ENCODE measurements at regions not wholly inside any gene's neighbourhood (a gene's known extent, or its start where the extent isn't known, plus 50 kb on each side); places are given as distances from the start of the nearest gene placed in this dataset.
"Not testable (repeated sequence)": the region's sequence is repeated elsewhere in the genome, so short reads cannot be mapped to it uniquely, and the experiment has no call there.

DNA sequence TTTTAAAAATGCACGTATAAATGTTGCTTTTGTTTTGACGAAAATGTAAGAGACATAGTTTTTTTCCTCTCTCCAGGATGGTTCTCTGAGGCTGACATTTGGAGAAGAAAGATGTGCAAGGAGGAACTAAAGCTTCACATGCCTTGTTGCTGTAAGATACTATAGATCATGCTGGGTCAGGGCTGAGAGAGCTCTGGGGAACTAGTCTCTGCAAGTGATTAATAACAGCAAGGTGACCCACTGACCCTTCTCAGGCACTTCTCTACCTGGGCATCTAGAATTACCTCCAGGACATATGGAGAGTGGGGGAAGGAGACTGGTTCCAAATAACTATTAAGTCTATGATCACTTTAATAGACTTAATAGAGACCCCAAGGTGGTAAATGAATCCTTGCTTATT is 246.0 kb downstream of the KBTBD8 start:
- DNase-seq (ENCODE audit: low read depth): no peak
- TF ChIP-seq, protein P1, sequence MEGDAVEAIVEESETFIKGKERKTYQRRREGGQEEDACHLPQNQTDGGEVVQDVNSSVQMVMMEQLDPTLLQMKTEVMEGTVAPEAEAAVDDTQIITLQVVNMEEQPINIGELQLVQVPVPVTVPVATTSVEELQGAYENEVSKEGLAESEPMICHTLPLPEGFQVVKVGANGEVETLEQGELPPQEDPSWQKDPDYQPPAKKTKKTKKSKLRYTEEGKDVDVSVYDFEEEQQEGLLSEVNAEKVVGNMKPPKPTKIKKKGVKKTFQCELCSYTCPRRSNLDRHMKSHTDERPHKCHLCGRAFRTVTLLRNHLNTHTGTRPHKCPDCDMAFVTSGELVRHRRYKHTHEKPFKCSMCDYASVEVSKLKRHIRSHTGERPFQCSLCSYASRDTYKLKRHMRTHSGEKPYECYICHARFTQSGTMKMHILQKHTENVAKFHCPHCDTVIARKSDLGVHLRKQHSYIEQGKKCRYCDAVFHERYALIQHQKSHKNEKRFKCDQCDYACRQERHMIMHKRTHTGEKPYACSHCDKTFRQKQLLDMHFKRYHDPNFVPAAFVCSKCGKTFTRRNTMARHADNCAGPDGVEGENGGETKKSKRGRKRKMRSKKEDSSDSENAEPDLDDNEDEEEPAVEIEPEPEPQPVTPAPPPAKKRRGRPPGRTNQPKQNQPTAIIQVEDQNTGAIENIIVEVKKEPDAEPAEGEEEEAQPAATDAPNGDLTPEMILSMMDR (IDR thresholded peaks at IDR 0.05; ENCODE audit: insufficient read depth, low read length, poor library complexity, severe bottlenecking): no peak
- H3K27me3 ChIP-seq (ENCODE audit: control insufficient read depth, insufficient read depth, low read length): no peaks in the 10 kb centered on the region
- no peaks in the 10 kb centered on the region for H3K36me3 ChIP-seq (ENCODE audit: control insufficient read depth, insufficient read depth, low read length)
- H3K4me3 ChIP-seq (ENCODE audit: low read depth, low read length): no peak overlapping the region

DNA sequence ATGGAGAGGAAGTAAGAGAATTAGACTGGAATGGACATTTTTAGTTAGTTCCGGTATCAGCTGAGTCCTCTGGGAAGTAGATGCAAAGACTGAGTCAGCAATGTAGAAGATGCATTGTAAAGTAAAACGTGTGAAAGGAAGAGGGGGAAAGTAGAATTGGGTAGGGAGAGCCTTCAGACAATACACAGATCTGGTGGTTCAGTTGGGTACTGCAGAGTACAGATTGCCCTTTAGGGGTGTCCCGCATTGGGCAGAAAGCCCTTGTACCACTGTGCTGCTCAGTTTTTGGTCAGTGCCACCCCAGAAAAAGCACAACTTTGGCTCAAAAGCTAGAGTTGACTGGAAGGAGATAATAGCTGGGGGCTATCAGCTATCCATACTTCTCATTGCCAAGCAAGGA is 247.4 kb downstream of the KBTBD8 start:
- Histone ChIP-seq H3K36me3 (ENCODE audit: control insufficient read depth, insufficient read depth, low read length) (no peaks in the 10 kb centered on the region), H3K27me3 (ENCODE audit: control insufficient read depth, insufficient read depth, low read length) (no peaks in the 10 kb centered on the region), H3K4me3 (ENCODE audit: low read depth, low read length) (no peak overlapping the region)
- no peak for DNase-seq (ENCODE audit: low read depth)
- TF ChIP-seq, protein P1 (IDR thresholded peaks at IDR 0.05; ENCODE audit: insufficient read depth, low read length, poor library complexity, severe bottlenecking): no peak

DNA sequence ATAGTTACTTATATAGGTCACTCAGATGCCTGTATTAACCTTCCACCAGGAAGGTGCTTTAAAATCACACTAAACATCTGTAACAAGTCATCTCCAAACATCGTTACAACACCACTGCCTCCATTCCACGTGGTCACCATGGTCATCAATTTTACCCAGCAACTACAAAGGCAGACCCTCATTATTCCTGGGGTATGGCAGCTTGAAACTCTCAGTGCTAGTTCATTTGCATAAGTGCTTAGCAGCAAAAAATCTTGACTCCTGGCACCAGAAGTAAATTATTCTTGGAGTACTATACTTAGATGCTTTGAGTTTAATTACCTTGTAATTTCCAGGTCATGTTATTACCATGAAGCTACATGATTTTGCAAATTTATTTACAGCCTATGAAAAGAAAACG is 250.6 kb downstream of the KBTBD8 start:
- DNase-seq (ENCODE audit: low read depth): no peak
- Histone ChIP-seq H3K27me3 (ENCODE audit: control insufficient read depth, insufficient read depth, low read length) (no peaks in the 10 kb centered on the region), H3K4me3 (ENCODE audit: low read depth, low read length) (no peak overlapping the region), H3K36me3 (ENCODE audit: control insufficient read depth, insufficient read depth, low read length) (no peaks in the 10 kb centered on the region)
- TF ChIP-seq, protein P1 (IDR thresholded peaks at IDR 0.05; ENCODE audit: insufficient read depth, low read length, poor library complexity, severe bottlenecking): no peak

DNA sequence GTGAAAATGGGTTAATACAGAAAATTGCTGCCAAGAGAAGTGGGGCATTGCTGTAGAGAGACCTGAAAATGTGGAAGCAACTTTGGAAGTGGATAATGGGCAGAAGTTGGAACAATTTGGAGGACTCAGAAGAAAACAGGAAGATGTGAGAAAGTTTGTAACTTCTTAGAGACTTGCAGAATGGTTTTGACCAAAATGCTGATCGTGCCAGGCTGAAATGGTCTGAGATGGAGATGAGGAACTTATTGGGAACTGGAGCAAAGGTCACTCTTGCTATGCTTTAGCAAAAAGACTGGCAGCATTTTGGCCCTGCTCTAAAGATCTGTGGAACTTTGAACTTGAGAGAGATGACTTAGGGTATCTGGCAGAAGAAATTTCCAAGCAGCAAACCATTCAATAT is 254.8 kb downstream of the KBTBD8 start:
- not testable (repeated sequence) for DNase-seq (ENCODE audit: low read depth); H3K27me3 ChIP-seq (ENCODE audit: control insufficient read depth, insufficient read depth, low read length)

DNA sequence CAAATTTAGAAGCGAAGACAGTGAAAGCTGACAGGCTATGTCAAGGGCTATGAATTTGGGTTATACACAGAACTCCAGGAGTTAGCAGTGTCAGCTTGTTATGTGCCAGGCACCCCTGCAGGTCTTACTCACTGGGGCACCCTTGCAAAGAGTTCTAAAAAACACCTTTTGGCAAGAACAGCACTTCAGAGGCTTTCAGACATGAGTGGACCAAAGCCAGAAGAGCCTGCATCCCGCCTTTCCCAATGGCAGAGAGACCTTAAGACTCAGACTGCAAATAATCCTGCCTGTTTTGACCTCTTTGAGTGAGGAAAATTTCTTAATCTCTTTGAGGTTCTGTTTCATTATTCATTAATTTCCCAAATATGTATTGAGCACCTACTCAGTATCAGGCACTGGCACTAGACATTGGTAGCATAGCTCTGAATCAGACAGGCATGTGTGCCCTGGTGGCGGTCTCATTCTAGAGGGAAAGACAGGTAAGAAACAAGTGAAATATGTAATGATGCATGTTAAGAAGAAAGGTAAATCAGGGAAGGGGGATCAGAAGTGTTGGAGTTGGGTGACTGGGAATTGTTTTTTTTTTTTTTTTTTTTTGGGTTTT is 280.0 kb downstream of the KBTBD8 start:
- H3K27me3 ChIP-seq (ENCODE audit: control insufficient read depth, insufficient read depth, low read length): no peaks in the 10 kb centered on the region
- no peaks in the 10 kb centered on the region for H3K36me3 ChIP-seq (ENCODE audit: control insufficient read depth, insufficient read depth, low read length)
- H3K4me3 ChIP-seq (ENCODE audit: low read depth, low read length): no peak overlapping the region
- DNase-seq (ENCODE audit: low read depth): no peak
- TF ChIP-seq, protein P1 (IDR thresholded peaks at IDR 0.05; ENCODE audit: insufficient read depth, low read length, poor library complexity, severe bottlenecking): no peak

More for the DNA sequence above, 254.8 kb downstream of the KBTBD8 start:
- not testable (repeated sequence) for H3K36me3 ChIP-seq (ENCODE audit: control insufficient read depth, insufficient read depth, low read length); H3K4me3 ChIP-seq (ENCODE audit: low read depth, low read length)

DNA sequence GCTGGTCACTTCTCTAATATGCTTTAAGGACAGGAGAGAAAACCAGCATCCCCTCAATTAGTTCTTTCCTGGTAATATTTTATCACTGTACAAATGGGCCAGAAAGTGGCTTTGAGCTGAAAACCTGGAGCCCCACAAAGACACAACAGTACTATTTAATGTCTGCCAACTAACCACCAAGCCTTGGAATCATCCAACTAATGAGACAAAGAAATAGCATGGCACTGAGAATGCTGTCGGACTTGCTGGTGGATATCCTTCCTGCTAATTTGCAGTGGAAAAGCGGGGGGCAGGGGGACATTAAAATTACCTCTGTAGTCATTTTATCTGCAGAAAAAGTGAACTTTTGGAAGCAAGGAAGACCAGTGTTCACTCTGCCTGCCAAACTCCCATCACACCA is 288.5 kb downstream of the KBTBD8 start:
- Histone ChIP-seq H3K27me3 (ENCODE audit: control insufficient read depth, insufficient read depth, low read length) (no peaks in the 10 kb centered on the region), H3K36me3 (ENCODE audit: control insufficient read depth, insufficient read depth, low read length) (no peaks in the 10 kb centered on the region), H3K4me3 (ENCODE audit: low read depth, low read length) (no peak overlapping the region)
- no peak for DNase-seq (ENCODE audit: low read depth)
- TF ChIP-seq, protein P1 (IDR thresholded peaks at IDR 0.05; ENCODE audit: insufficient read depth, low read length, poor library complexity, severe bottlenecking): no peak
